ENCODE measurements at regions not wholly inside any gene's neighbourhood (a gene's known extent, or its start where the extent isn't known, plus 50 kb on each side); places are given as distances from the start of the nearest gene placed in this dataset.

DNA sequence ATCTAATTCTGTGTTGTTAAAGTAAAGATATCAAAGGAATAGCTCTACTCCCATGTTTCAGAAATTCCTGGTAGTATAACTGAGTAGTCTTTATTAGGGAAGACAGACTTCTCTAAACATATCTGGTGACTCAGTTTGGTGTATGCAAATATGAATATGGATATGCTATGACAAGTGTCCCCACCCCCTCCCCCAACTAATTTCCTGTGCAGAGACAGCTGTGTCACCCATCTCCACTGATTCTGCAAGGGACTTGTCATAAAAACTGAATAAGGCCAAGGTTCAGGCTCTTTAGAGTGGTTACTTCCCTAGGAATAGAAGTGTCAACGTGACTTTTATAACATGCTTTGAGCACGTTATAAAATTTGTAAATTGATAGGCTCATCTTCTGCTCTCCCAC lies 429.1 kb downstream of the DAD1 start:
- TF ChIP-seq, protein P1, sequence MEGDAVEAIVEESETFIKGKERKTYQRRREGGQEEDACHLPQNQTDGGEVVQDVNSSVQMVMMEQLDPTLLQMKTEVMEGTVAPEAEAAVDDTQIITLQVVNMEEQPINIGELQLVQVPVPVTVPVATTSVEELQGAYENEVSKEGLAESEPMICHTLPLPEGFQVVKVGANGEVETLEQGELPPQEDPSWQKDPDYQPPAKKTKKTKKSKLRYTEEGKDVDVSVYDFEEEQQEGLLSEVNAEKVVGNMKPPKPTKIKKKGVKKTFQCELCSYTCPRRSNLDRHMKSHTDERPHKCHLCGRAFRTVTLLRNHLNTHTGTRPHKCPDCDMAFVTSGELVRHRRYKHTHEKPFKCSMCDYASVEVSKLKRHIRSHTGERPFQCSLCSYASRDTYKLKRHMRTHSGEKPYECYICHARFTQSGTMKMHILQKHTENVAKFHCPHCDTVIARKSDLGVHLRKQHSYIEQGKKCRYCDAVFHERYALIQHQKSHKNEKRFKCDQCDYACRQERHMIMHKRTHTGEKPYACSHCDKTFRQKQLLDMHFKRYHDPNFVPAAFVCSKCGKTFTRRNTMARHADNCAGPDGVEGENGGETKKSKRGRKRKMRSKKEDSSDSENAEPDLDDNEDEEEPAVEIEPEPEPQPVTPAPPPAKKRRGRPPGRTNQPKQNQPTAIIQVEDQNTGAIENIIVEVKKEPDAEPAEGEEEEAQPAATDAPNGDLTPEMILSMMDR (optimal IDR thresholded peaks at IDR 0.05 in 1 of 3, IDR thresholded peaks at IDR 0.05 in 1 of 3, conservative IDR thresholded peaks at IDR 0.05 in 1 of 3; ENCODE audit: extremely low read depth in 1 of 3, insufficient read depth in 2 of 3, low read length in 3 of 3): no peak
- TF ChIP-seq EZH2 (IDR thresholded peaks at IDR 0.05; ENCODE audit: low read length): no peak
